Type B pancreatic cell (in vitro differentiated cells): ENCODE measurements at regions not wholly inside any gene's neighbourhood (a gene's known extent, or its start where the extent isn't known, plus 50 kb on each side); places are given as distances from the start of the nearest gene placed in this dataset.
"Not testable (repeated sequence)": the region's sequence is repeated elsewhere in the genome, so short reads cannot be mapped to it uniquely, and the experiment has no call there.

Experiments used
- DNase-seq: peaks from one replicate; pipeline ENCODE4 v3.0.0; 2021; ENCODE audit warnings: mixed read lengths; ENCODE audit not compliant: unreplicated experiment; ENCODE audit errors: extremely low spot score
- H3K27ac Mint-ChIP-seq: 2 replicates; pipeline ENCODE4 v1.8.0; 2021; ENCODE audit warnings: mild to moderate bottlenecking, mixed read lengths
- H3K27me3 Mint-ChIP-seq: 2 replicates; pipeline ENCODE4 v1.8.0; 2021; ENCODE audit warnings: mixed read lengths
- H3K36me3 Mint-ChIP-seq: 2 replicates; pipeline ENCODE4 v1.8.0; 2021; ENCODE audit warnings: mixed read lengths
- H3K4me1 Mint-ChIP-seq: one replicate; pipeline ENCODE4 v1.8.0; 2021; ENCODE audit warnings: mixed read lengths; ENCODE audit not compliant: unreplicated experiment
- H3K4me3 Mint-ChIP-seq: 2 replicates; pipeline ENCODE4 v1.8.0; 2021; ENCODE audit warnings: mild to moderate bottlenecking, mixed read lengths
- H3K9me3 Mint-ChIP-seq: 2 replicates; pipeline ENCODE4 v1.8.0; 2021; ENCODE audit warnings: mixed read lengths
- CTCF ChIP-seq: fragments of 200-600 bp; sonication (generic); conservative IDR thresholded peaks from 2 replicates; pipeline ENCODE4 v1.5.0; 2021; ENCODE audit warnings: antibody characterized with exemption, mild to moderate bottlenecking

- Mint-ChIP-seq H3K4me3 (no peak overlapping the region), H3K27ac (no peak overlapping the region), H3K9me3 (no peaks in the 10 kb centered on the region), H3K36me3 (no peaks in the 10 kb centered on the region), H3K27me3 (no peaks in the 10 kb centered on the region), H3K4me1 (no peaks in the 10 kb centered on the region)
- no peak for DNase-seq
- TF ChIP-seq CTCF = no peak
These were observed 1645.1 kb downstream of the REEP3 start for GRCh38 chr10:65166272-65166671.

- no peak for DNase-seq
- Mint-ChIP-seq H3K9me3 (peaks cover 2% of the 10 kb centered on the region), H3K4me3 (no peak overlapping the region), H3K4me1 (no peaks in the 10 kb centered on the region), H3K27ac (no peak overlapping the region), H3K36me3 (no peaks in the 10 kb centered on the region), H3K27me3 (no peaks in the 10 kb centered on the region)
- no peak for TF ChIP-seq CTCF
These were observed 1651.0 kb downstream of the REEP3 start for GRCh38 chr10:65172249-65172648.

- Mint-ChIP-seq H3K27ac (no peak overlapping the region), H3K9me3 (peaks cover 5% of the 10 kb centered on the region), H3K4me1 (no peaks in the 10 kb centered on the region), H3K4me3 (no peak overlapping the region), H3K36me3 (no peaks in the 10 kb centered on the region), H3K27me3 (no peaks in the 10 kb centered on the region)
- DNase-seq = no peak
- TF ChIP-seq CTCF = no peak
These were observed 1655.8 kb downstream of the REEP3 start for GRCh38 chr10:65176994-65177393.

- Mint-ChIP-seq H3K36me3 (no peaks in the 10 kb centered on the region), H3K4me3 (no peak overlapping the region), H3K9me3 (no peaks in the 10 kb centered on the region), H3K4me1 (no peaks in the 10 kb centered on the region), H3K27me3 (no peaks in the 10 kb centered on the region), H3K27ac (no peak overlapping the region)
- no peak for DNase-seq
- TF ChIP-seq CTCF = no peak
These were observed 1662.0 kb downstream of the REEP3 start for GRCh38 chr10:65183236-65183635.

- not testable (repeated sequence) for H3K27ac Mint-ChIP-seq, H3K9me3 Mint-ChIP-seq, H3K4me3 Mint-ChIP-seq, H3K36me3 Mint-ChIP-seq, H3K4me1 Mint-ChIP-seq, DNase-seq, H3K27me3 Mint-ChIP-seq
These were observed 1665.5 kb downstream of the REEP3 start for GRCh38 chr10:65186668-65187067.

- no peaks in the 10 kb centered on the region for H3K9me3 Mint-ChIP-seq
- H3K36me3 Mint-ChIP-seq = no peaks in the 10 kb centered on the region
- no peak overlapping the region for H3K27ac Mint-ChIP-seq
- peaks cover 9% of the 10 kb centered on the region for H3K4me1 Mint-ChIP-seq
- no peak for TF ChIP-seq CTCF
- H3K27me3 Mint-ChIP-seq = no peaks in the 10 kb centered on the region
- no peak for DNase-seq
- no peak overlapping the region for H3K4me3 Mint-ChIP-seq
These were observed 1672.9 kb downstream of the REEP3 start for GRCh38 chr10:65194126-65194525.
